ENCODE measurements at regions not wholly inside any gene's neighbourhood (a gene's known extent, or its start where the extent isn't known, plus 50 kb on each side); places are given as distances from the start of the nearest gene placed in this dataset.
"Not testable (repeated sequence)": the region's sequence is repeated elsewhere in the genome, so short reads cannot be mapped to it uniquely, and the experiment has no call there.

- H3K4me2 ChIP-seq, result peak overlapping the region in 2 of 11 experiments; percentile 3 to 6; a peak in 3 of 22 replicates
- no peaks in the 10 kb centered on the region for H3K27me3 ChIP-seq
- H3K9me3 ChIP-seq (replicated peaks in 1 of 11), result peaks cover 0 to 36% (median 18%) of the 10 kb centered on the region in 11 experiments; a peak in 14 of 22 replicates
- no peaks in the 10 kb centered on the region for H4K20me1 ChIP-seq
- H3K36me3 ChIP-seq, result no peaks in the 10 kb centered on the region
- TF ChIP-seq Cebpa-rat (IDR thresholded peaks at IDR 0.05), result no peak
- H3K4me3 ChIP-seq, result no peak overlapping the region
- H3K4me1 ChIP-seq, result peaks cover 10 to 44% (median 25%) of the 10 kb centered on the region in 10 experiments; a peak in 19 of 20 replicates
- no peak overlapping the region for H3K27ac ChIP-seq
- H3K9ac ChIP-seq, result no peak overlapping the region
These were observed 82.8 kb upstream of the PNPT1 start for GRCh38 chr2:55776479-55776878.

DNA sequence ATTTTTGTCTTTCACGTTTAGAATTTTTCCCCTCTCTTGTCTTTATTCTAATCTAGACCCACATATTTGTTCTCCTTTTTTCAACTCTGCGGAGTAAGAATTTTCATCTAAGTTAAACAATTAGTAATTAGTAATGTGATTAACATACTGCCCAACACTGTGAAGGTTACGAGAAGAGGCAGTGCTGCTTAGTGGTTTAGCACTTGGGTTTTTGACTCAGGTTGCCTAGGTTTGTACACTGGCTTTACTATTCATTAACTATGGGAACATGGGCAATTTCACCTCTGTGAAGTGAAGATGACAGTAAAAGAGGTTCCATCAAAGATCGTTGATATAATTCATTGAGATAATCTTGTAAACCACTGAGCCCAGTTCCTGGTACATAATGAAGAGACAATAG, 82.2 kb upstream of the PNPT1 start:
- no peaks in the 10 kb centered on the region for H3K27me3 ChIP-seq
- no peak overlapping the region for H3K4me2 ChIP-seq
- H3K9ac ChIP-seq, result no peak overlapping the region
- no peak overlapping the region for H3K27ac ChIP-seq
- no peak for TF ChIP-seq Cebpa-rat (IDR thresholded peaks at IDR 0.05)
- peaks cover 0 to 36% (median 18%) of the 10 kb centered on the region in 11 experiments; a peak in 14 of 22 replicates for H3K9me3 ChIP-seq (replicated peaks in 1 of 11)
- H3K4me3 ChIP-seq, result no peak overlapping the region
- no peaks in the 10 kb centered on the region for H3K36me3 ChIP-seq
- H4K20me1 ChIP-seq, result no peaks in the 10 kb centered on the region
- H3K4me1 ChIP-seq, result peaks cover 10 to 46% (median 25%) of the 10 kb centered on the region in 10 experiments; a peak in 19 of 20 replicates

GRCh38 chr2:55773651-55774050, 80.0 kb upstream of the PNPT1 start:
- H3K36me3 ChIP-seq, H4K20me1 ChIP-seq, H3K4me3 ChIP-seq, H3K27ac ChIP-seq, H3K9ac ChIP-seq, H3K4me2 ChIP-seq, H3K27me3 ChIP-seq: not testable (repeated sequence)
- Histone ChIP-seq H3K9me3 (replicated peaks in 1 of 11) (peaks cover 0 to 35% (median 18%) of the 10 kb centered on the region in 11 experiments; a peak in 14 of 22 replicates), H3K4me1 (peaks cover 0 to 35% (median 14%) of the 10 kb centered on the region in 10 experiments; a peak in 16 of 20 replicates)

- H4K20me1 ChIP-seq, result no peaks in the 10 kb centered on the region
- H3K27ac ChIP-seq, result peak overlapping the region in 1 of 11 experiments; percentile 22; a peak in 1 of 22 replicates
- no peak for TF ChIP-seq Cebpa-rat (IDR thresholded peaks at IDR 0.05)
- peaks cover 0 to 27% (median 8%) of the 10 kb centered on the region in 11 experiments; a peak in 12 of 22 replicates for H3K9me3 ChIP-seq (replicated peaks in 1 of 11)
- H3K9ac ChIP-seq, result no peak overlapping the region
- H3K4me3 ChIP-seq, result no peak overlapping the region
- peaks cover 0 to 34% (median 14%) of the 10 kb centered on the region in 10 experiments; a peak in 16 of 20 replicates for H3K4me1 ChIP-seq
- H3K4me2 ChIP-seq, result peak overlapping the region in 8 of 11 experiments; percentile 8 to 37 (median 16); a peak in 9 of 22 replicates
- H3K36me3 ChIP-seq, result no peaks in the 10 kb centered on the region
- H3K27me3 ChIP-seq, result no peaks in the 10 kb centered on the region
These were observed 78.7 kb upstream of the PNPT1 start for GRCh38 chr2:55772109-55772980.

DNA sequence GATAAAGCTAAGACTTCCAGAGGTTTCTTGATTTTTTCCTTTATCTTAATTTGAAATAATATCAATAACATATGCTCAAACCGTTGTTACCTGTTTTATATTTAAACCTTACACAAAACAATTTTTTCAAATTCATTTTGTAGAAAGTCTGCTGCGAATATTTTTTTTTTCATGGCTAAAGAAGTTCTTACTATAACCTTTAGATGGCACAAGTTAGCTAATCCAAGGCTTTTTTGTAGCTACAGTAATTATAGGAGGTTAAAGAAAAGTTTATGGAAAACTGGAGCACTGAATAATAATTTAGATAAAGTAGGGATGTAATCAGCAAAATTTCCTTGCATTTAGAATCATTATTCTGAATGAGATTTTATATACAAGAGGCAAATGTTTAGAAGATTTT, 78.0 kb upstream of the PNPT1 start:
- no peak overlapping the region for H3K4me3 ChIP-seq
- no peak overlapping the region for H3K27ac ChIP-seq
- peaks cover 0 to 21% (median 5%) of the 10 kb centered on the region in 11 experiments; a peak in 11 of 22 replicates for H3K9me3 ChIP-seq (replicated peaks in 1 of 11)
- H3K27me3 ChIP-seq, result no peaks in the 10 kb centered on the region
- peak overlapping the region in 4 of 11 experiments; percentile 9 to 37 (median 21); a peak in 5 of 22 replicates for H3K4me2 ChIP-seq
- peaks cover 0 to 26% (median 14%) of the 10 kb centered on the region in 10 experiments; a peak in 16 of 20 replicates for H3K4me1 ChIP-seq
- H3K9ac ChIP-seq, result no peak overlapping the region
- no peaks in the 10 kb centered on the region for H3K36me3 ChIP-seq
- no peaks in the 10 kb centered on the region for H4K20me1 ChIP-seq
- TF ChIP-seq Cebpa-rat (IDR thresholded peaks at IDR 0.05), result no peak

- Histone ChIP-seq H3K4me3 (no peak overlapping the region), H4K20me1 (no peaks in the 10 kb centered on the region), H3K27me3 (no peaks in the 10 kb centered on the region), H3K9ac (no peak overlapping the region), H3K36me3 (no peaks in the 10 kb centered on the region), H3K27ac (no peak overlapping the region), H3K9me3 (replicated peaks in 1 of 11) (peaks cover 0 to 6% (median 0%) of the 10 kb centered on the region in 11 experiments; a peak in 5 of 22 replicates), H3K4me2 (no peak overlapping the region), H3K4me1 (peaks cover 0 to 25% (median 14%) of the 10 kb centered on the region in 10 experiments; a peak in 16 of 20 replicates)
- TF ChIP-seq Cebpa-rat (IDR thresholded peaks at IDR 0.05), result no peak
These were observed 75.3 kb upstream of the PNPT1 start for GRCh38 chr2:55768991-55769390.

DNA sequence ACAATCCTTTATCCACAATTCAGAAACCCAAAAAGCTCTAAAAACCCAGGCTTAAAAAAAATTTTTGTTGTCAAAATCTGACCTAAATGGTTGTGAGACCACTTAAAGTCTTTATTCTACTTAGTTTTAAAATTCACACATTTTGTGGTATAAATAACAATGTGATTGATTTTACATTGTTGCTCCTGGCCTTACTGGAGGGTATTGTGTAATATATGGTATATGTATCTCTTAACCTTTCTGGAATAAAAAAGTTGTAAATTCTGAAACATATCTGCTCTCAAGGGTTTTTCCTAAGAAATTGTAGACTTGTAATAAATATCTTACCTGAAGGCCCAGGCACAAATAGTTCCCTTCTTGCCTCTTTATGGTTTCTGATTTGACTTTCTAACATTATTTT, 73.3 kb upstream of the PNPT1 start:
- Histone ChIP-seq H3K27me3 (no peaks in the 10 kb centered on the region), H3K9me3 (replicated peaks in 1 of 11) (peaks cover 0 to 6% (median 0%) of the 10 kb centered on the region in 11 experiments; a peak in 4 of 22 replicates), H3K4me1 (peaks cover 2 to 30% (median 16%) of the 10 kb centered on the region in 10 experiments; a peak in 18 of 20 replicates), H3K9ac (no peak overlapping the region), H3K4me2 (no peak overlapping the region), H3K27ac (no peak overlapping the region), H3K4me3 (no peak overlapping the region), H4K20me1 (no peaks in the 10 kb centered on the region), H3K36me3 (no peaks in the 10 kb centered on the region)
- TF ChIP-seq Cebpa-rat (IDR thresholded peaks at IDR 0.05), result no peak

DNA sequence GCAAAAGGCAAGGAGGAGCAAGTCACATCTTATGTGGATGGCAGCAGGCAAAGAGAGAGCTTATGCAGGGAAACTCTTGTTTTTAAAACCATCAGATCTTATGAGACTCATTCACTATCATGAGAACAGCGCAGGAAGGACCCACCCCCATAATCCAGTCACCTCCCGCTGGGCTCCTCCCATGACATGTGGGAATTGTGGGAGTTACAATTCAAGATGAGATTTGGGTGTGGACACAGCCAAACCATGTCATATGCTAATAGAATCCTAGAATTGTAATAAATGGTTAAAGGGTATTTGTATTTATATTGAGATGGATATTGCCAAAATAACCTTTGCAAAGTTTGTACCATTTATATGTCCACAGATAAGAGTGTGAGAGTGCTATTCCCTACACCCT, 72.1 kb upstream of the PNPT1 start:
- H4K20me1 ChIP-seq; H3K9me3 ChIP-seq (replicated peaks in 1 of 11); H3K4me3 ChIP-seq; H3K36me3 ChIP-seq; H3K27me3 ChIP-seq; H3K9ac ChIP-seq; H3K27ac ChIP-seq; H3K4me2 ChIP-seq: not testable (repeated sequence)
- H3K4me1 ChIP-seq, result peaks cover 0 to 18% (median 10%) of the 10 kb centered on the region in 10 experiments; a peak in 11 of 20 replicates

- H4K20me1 ChIP-seq, result no peaks in the 10 kb centered on the region
- no peak for TF ChIP-seq Cebpa-rat (IDR thresholded peaks at IDR 0.05)
- H3K4me2 ChIP-seq, result no peak overlapping the region; a peak in 1 of 22 replicates
- no peak overlapping the region for H3K4me3 ChIP-seq
- H3K4me1 ChIP-seq, result peaks cover 0 to 15% (median 8%) of the 10 kb centered on the region in 10 experiments; a peak in 10 of 20 replicates
- no peaks in the 10 kb centered on the region for H3K36me3 ChIP-seq
- H3K27ac ChIP-seq, result no peak overlapping the region
- no peaks in the 10 kb centered on the region for H3K27me3 ChIP-seq
- H3K9ac ChIP-seq, result no peak overlapping the region
- H3K9me3 ChIP-seq (replicated peaks in 1 of 11), result peaks cover 0 to 6% (median 0%) of the 10 kb centered on the region in 11 experiments; a peak in 4 of 22 replicates
These were observed 70.1 kb upstream of the PNPT1 start for GRCh38 chr2:55763721-55764120.

All from BLaER1 treated with 17β-estradiol and CSF1 and Interleukin-3, amounts not matched to agents 10 nM and 100 nM (cell line).